ENCODE measurements at regions not wholly inside any gene's neighbourhood (a gene's known extent, or its start where the extent isn't known, plus 50 kb on each side); places are given as distances from the start of the nearest gene placed in this dataset.

- H3K27me3 ChIP-seq (ENCODE audit: control insufficient read depth in 1 of 2, insufficient read depth in 2 of 2, low read length in 2 of 2), result no peaks in the 10 kb centered on the region
- intact Hi-C loops (cut with DNase I, micrococcal nuclease), result no loop called here
- H3K9me3 ChIP-seq (ENCODE audit: control insufficient read depth in 1 of 2, insufficient read depth in 1 of 2, low read length in 2 of 2), result no peaks in the 10 kb centered on the region
- H3K36me3 ChIP-seq (ENCODE audit: insufficient read depth, low read length), result no peaks in the 10 kb centered on the region
- no peak for TF ChIP-seq CTCF (IDR thresholded peaks at IDR 0.05)
- peaks cover 5% of the 10 kb centered on the region for H3K27me3 Mint-ChIP-seq
- H3K4me3 ChIP-seq (ENCODE audit: low read length), result no peak overlapping the region
- H3K4me3 Mint-ChIP-seq, result no peak overlapping the region
- ATAC-seq (ENCODE audit: poor library complexity) (no peak), DNase-seq (no peak)
- H3K36me3 Mint-ChIP-seq (ENCODE audit: low read depth), result no peaks in the 10 kb centered on the region
- H3K4me1 ChIP-seq (ENCODE audit: insufficient read depth, low read length), result no peaks in the 10 kb centered on the region
- no peaks in the 10 kb centered on the region for H3K4me1 Mint-ChIP-seq (ENCODE audit: low read depth)
- H3K9me3 Mint-ChIP-seq, result no peaks in the 10 kb centered on the region
- POLR2A ChIA-PET, result no interaction called here
- CTCF ChIA-PET, result no interaction called here
- H3K27ac ChIP-seq (ENCODE audit: low read depth in 1 of 2, low read length in 2 of 2), result no peak overlapping the region
- H3K27ac Mint-ChIP-seq, result no peak overlapping the region
These were observed 496.0 kb upstream of the THBS1 start for GRCh38 chr15:39084674-39085530.

GRCh38 chr15:39086641-39087040 is 494.2 kb upstream of the THBS1 start:
- no peak overlapping the region for H3K27ac Mint-ChIP-seq
- ATAC-seq (ENCODE audit: poor library complexity) (no peak), DNase-seq (no peak)
- Histone ChIP-seq H3K27me3 (ENCODE audit: control insufficient read depth in 1 of 2, insufficient read depth in 2 of 2, low read length in 2 of 2) (no peaks in the 10 kb centered on the region), H3K4me1 (ENCODE audit: insufficient read depth, low read length) (no peaks in the 10 kb centered on the region), H3K36me3 (ENCODE audit: insufficient read depth, low read length) (no peaks in the 10 kb centered on the region), H3K27ac (ENCODE audit: low read depth in 1 of 2, low read length in 2 of 2) (no peak overlapping the region), H3K9me3 (ENCODE audit: control insufficient read depth in 1 of 2, insufficient read depth in 1 of 2, low read length in 2 of 2) (no peaks in the 10 kb centered on the region), H3K4me3 (ENCODE audit: low read length) (no peak overlapping the region)
- TF ChIP-seq CTCF (IDR thresholded peaks at IDR 0.05), result no peak
- POLR2A ChIA-PET, result no interaction called here
- no peaks in the 10 kb centered on the region for H3K4me1 Mint-ChIP-seq (ENCODE audit: low read depth)
- intact Hi-C loops (cut with DNase I, micrococcal nuclease), result no loop called here
- no peak overlapping the region for H3K4me3 Mint-ChIP-seq
- H3K27me3 Mint-ChIP-seq, result peaks cover 12% of the 10 kb centered on the region
- CTCF ChIA-PET, result no interaction called here
- no peaks in the 10 kb centered on the region for H3K36me3 Mint-ChIP-seq (ENCODE audit: low read depth)
- H3K9me3 Mint-ChIP-seq, result no peaks in the 10 kb centered on the region

GRCh38 chr15:39088156-39088555 is 492.7 kb upstream of the THBS1 start:
- no peak overlapping the region for H3K4me3 ChIP-seq (ENCODE audit: low read length)
- no peak overlapping the region for H3K27ac ChIP-seq (ENCODE audit: low read depth in 1 of 2, low read length in 2 of 2)
- Mint-ChIP-seq H3K4me3 (no peak overlapping the region), H3K27ac (no peak overlapping the region), H3K27me3 (peaks cover 12% of the 10 kb centered on the region), H3K36me3 (ENCODE audit: low read depth) (no peaks in the 10 kb centered on the region), H3K4me1 (ENCODE audit: low read depth) (no peaks in the 10 kb centered on the region), H3K9me3 (no peaks in the 10 kb centered on the region)
- no peaks in the 10 kb centered on the region for H3K4me1 ChIP-seq (ENCODE audit: insufficient read depth, low read length)
- no peak for ATAC-seq (ENCODE audit: poor library complexity)
- TF ChIP-seq CTCF (IDR thresholded peaks at IDR 0.05), result no peak
- ChIA-PET CTCF (no interaction called here), POLR2A (no interaction called here)
- H3K36me3 ChIP-seq (ENCODE audit: insufficient read depth, low read length), result no peaks in the 10 kb centered on the region
- H3K27me3 ChIP-seq (ENCODE audit: control insufficient read depth in 1 of 2, insufficient read depth in 2 of 2, low read length in 2 of 2), result no peaks in the 10 kb centered on the region
- H3K9me3 ChIP-seq (ENCODE audit: control insufficient read depth in 1 of 2, insufficient read depth in 1 of 2, low read length in 2 of 2), result peaks cover 0 to 10% of the 10 kb centered on the region in 2 experiments
- DNase-seq, result no peak
- intact Hi-C loops (cut with DNase I, micrococcal nuclease), result no loop called here

Data from CD4-positive, alpha-beta T cell (primary cell).